DND-41 (cell line): ENCODE measurements at regions not wholly inside any gene's neighbourhood (a gene's known extent, or its start where the extent isn't known, plus 50 kb on each side); places are given as distances from the start of the nearest gene placed in this dataset.

ENCODE experiments used
- ATAC-seq: fragments of 200-7000 bp; cut with Tn5 transposase; 3 replicates; pipeline ENCODE4 v1.9.1; 2021; ENCODE audit warnings: low read depth; ENCODE audit not compliant: insufficient read depth
- DNase-seq: peaks from one replicate; pipeline ENCODE4 v3.0.0-alpha.2; 2020
- H2AFZ ChIP-seq: 2 replicates; pipeline ENCODE4 v1.6.0; 2012; ENCODE audit warnings: low read depth, low read length
- H3K27ac ChIP-seq: 2 replicates; pipeline ENCODE4 v1.5.1; 2012; ENCODE audit warnings: low read length, inconsistent platforms
- H3K27me3 ChIP-seq: fragments of 200-600 bp; sonication (generic); 2 replicates; pipeline ENCODE4 v1.6.0; 2012; ENCODE audit warnings: low read length, mild to moderate bottlenecking, inconsistent platforms; ENCODE audit not compliant: insufficient read depth, poor library complexity
- H3K36me3 ChIP-seq: 2 replicates; pipeline ENCODE4 v1.5.1; 2012; ENCODE audit warnings: low read length, inconsistent platforms; ENCODE audit not compliant: insufficient read depth
- H3K4me1 ChIP-seq: 2 replicates; pipeline ENCODE4 v1.5.1; 2012; ENCODE audit warnings: mild to moderate bottlenecking, low read length; ENCODE audit not compliant: insufficient read depth
- H3K4me2 ChIP-seq: 2 replicates; pipeline ENCODE4 v1.6.0; 2012; ENCODE audit warnings: mild to moderate bottlenecking, moderate library complexity, low read length, inconsistent platforms; ENCODE audit not compliant: insufficient read depth
- H3K4me3 ChIP-seq, 2 experiments: fragments of 200-600 bp in 1 of 2; shearing (Covaris generic) in 1 of 2; 2 replicates each; pipeline ENCODE4 v1.5.1; 2012 to 2016; ENCODE audit warnings: inconsistent platforms in 2 of 2, low read length in 2 of 2, mild to moderate bottlenecking in 2 of 2, low read depth in 1 of 2, moderate library complexity in 1 of 2
- H3K79me2 ChIP-seq: 2 replicates; pipeline ENCODE4 v1.6.0; 2012; ENCODE audit warnings: low read length, inconsistent platforms; ENCODE audit not compliant: insufficient read depth
- H3K9ac ChIP-seq: 2 replicates; pipeline ENCODE4 v1.6.0; 2012; ENCODE audit warnings: low read depth, mild to moderate bottlenecking, inconsistent platforms, low read length, moderate library complexity
- H3K9me3 ChIP-seq: 2 replicates; pipeline ENCODE4 v1.5.1; 2012; ENCODE audit warnings: low read length, moderate library complexity, mild to moderate bottlenecking, inconsistent platforms; ENCODE audit not compliant: insufficient read depth, severe bottlenecking
- H4K20me1 ChIP-seq: 2 replicates; pipeline ENCODE4 v1.6.0; 2012; ENCODE audit warnings: low read length; ENCODE audit not compliant: insufficient read depth
- CTCF ChIP-seq: IDR thresholded peaks from 2 replicates; pipeline ENCODE4 v1.5.1; 2012; ENCODE audit warnings: borderline replicate concordance, low read length, moderate library complexity, mild to moderate bottlenecking; ENCODE audit not compliant: poor library complexity, severe bottlenecking; ENCODE audit errors: extremely low read depth
- EZH2 ChIP-seq: IDR thresholded peaks from 3 replicates; pipeline ENCODE4 v1.6.1; 2012; ENCODE audit warnings: borderline replicate concordance, low read depth, mild to moderate bottlenecking, moderate library complexity, low read length, inconsistent platforms; ENCODE audit not compliant: severe bottlenecking

- H4K20me1 ChIP-seq = no peaks in the 10 kb centered on the region
- no peaks in the 10 kb centered on the region for H3K27me3 ChIP-seq
- no peak overlapping the region for H3K27ac ChIP-seq
- H3K4me1 ChIP-seq = no peaks in the 10 kb centered on the region
- no peak for TF ChIP-seq CTCF
- TF ChIP-seq EZH2 = no peak
- no peak overlapping the region for H2AFZ ChIP-seq
- no peak overlapping the region for H3K9ac ChIP-seq
- no peaks in the 10 kb centered on the region for H3K36me3 ChIP-seq
- no peak for ATAC-seq
- no peaks in the 10 kb centered on the region for H3K79me2 ChIP-seq
- no peak for DNase-seq
- H3K4me2 ChIP-seq = no peak overlapping the region
- H3K9me3 ChIP-seq = no peaks in the 10 kb centered on the region
- H3K4me3 ChIP-seq = no peak overlapping the region
Observed at GRCh38 chr3:127371846-127372245, 84.0 kb upstream of the PRR20G start.

- Histone ChIP-seq H3K9ac (no peak overlapping the region), H3K36me3 (no peaks in the 10 kb centered on the region), H3K4me1 (no peaks in the 10 kb centered on the region), H3K27me3 (no peaks in the 10 kb centered on the region), H3K79me2 (no peaks in the 10 kb centered on the region), H4K20me1 (no peaks in the 10 kb centered on the region), H3K4me3 (no peak overlapping the region), H3K27ac (no peak overlapping the region), H3K9me3 (no peaks in the 10 kb centered on the region), H3K4me2 (no peak overlapping the region), H2AFZ (no peak overlapping the region)
- ATAC-seq = no peak
- no peak for DNase-seq
- TF ChIP-seq EZH2 = no peak
- no peak for TF ChIP-seq CTCF
Observed at GRCh38 chr3:127371334-127371733, 83.5 kb upstream of the PRR20G start.

GRCh38 chr3:127370906-127371305 lies 83.1 kb upstream of the PRR20G start:
- no peak overlapping the region for H3K4me2 ChIP-seq

More at GRCh38 chr3:127370906-127371305, 83.1 kb upstream of the PRR20G start:
- TF ChIP-seq CTCF (no peak), EZH2 (no peak)
- H4K20me1 ChIP-seq = no peaks in the 10 kb centered on the region
- H3K9ac ChIP-seq = no peak overlapping the region
- DNase-seq (no peak), ATAC-seq (no peak)
- H3K36me3 ChIP-seq = no peaks in the 10 kb centered on the region
- no peaks in the 10 kb centered on the region for H3K79me2 ChIP-seq
- H3K27me3 ChIP-seq = no peaks in the 10 kb centered on the region
- no peaks in the 10 kb centered on the region for H3K4me1 ChIP-seq
- H3K4me3 ChIP-seq = no peak overlapping the region
- H2AFZ ChIP-seq = no peak overlapping the region
- H3K9me3 ChIP-seq = no peaks in the 10 kb centered on the region
- H3K27ac ChIP-seq = no peak overlapping the region
